ENCODE measurements at regions not wholly inside any gene's neighbourhood (a gene's known extent, or its start where the extent isn't known, plus 50 kb on each side); places are given as distances from the start of the nearest gene placed in this dataset.

DNA sequence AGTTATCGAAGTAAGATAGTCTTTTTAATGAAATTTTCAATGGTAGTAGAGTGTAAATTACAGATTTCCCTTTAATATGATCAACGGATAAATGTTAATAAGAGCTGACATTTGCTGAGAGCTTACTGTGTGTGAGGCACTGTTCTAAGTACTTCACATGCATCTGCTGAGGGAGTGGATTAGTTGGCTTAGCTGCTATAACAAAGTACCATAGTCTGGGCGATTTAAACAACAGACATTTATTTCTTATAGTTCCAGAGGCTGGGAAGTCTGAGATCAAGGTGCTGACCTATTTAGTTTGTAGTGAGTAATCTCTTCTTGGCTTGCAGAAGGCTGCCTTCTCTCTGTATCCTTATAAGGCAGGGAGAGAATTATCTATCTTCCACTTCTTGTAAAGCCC is 174.3 kb downstream of the CEP135 start:
- TF ChIP-seq POLR2A (IDR thresholded peaks at IDR 0.05; ENCODE audit: borderline replicate concordance, extremely low read depth, insufficient read depth, insufficient read length), result no peak
- TF ChIP-seq, protein P1, sequence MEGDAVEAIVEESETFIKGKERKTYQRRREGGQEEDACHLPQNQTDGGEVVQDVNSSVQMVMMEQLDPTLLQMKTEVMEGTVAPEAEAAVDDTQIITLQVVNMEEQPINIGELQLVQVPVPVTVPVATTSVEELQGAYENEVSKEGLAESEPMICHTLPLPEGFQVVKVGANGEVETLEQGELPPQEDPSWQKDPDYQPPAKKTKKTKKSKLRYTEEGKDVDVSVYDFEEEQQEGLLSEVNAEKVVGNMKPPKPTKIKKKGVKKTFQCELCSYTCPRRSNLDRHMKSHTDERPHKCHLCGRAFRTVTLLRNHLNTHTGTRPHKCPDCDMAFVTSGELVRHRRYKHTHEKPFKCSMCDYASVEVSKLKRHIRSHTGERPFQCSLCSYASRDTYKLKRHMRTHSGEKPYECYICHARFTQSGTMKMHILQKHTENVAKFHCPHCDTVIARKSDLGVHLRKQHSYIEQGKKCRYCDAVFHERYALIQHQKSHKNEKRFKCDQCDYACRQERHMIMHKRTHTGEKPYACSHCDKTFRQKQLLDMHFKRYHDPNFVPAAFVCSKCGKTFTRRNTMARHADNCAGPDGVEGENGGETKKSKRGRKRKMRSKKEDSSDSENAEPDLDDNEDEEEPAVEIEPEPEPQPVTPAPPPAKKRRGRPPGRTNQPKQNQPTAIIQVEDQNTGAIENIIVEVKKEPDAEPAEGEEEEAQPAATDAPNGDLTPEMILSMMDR (IDR thresholded peaks at IDR 0.05 in 2 of 3, conservative IDR thresholded peaks at IDR 0.05 in 1 of 3; ENCODE audit: borderline replicate concordance in 1 of 3, insufficient read depth in 1 of 3, low read depth in 2 of 3, low read length in 2 of 3), result no peak
- TF ChIP-seq CEBPB (IDR thresholded peaks at IDR 0.05; ENCODE audit: low read depth), result no peak
- TF ChIP-seq SIN3A (IDR thresholded peaks at IDR 0.05; ENCODE audit: low read depth), result no peak
- no peak for TF ChIP-seq ZNF274 (IDR thresholded peaks at IDR 0.05; ENCODE audit: low read depth, low read length)
- TF ChIP-seq YY1 (IDR thresholded peaks at IDR 0.05; ENCODE audit: extremely low read depth, insufficient replicate concordance, low read depth, low read length), result no peak
- TF ChIP-seq EZH2 (IDR thresholded peaks at IDR 0.05), result no peak
- no peak for TF ChIP-seq EGR1 (IDR thresholded peaks at IDR 0.05; ENCODE audit: low read depth)
- no peak for TF ChIP-seq SP1 (IDR thresholded peaks at IDR 0.05; ENCODE audit: low read depth)

All from HCT116 (cell line).